B cell (primary cell): ENCODE measurements at regions not wholly inside any gene's neighbourhood (a gene's known extent, or its start where the extent isn't known, plus 50 kb on each side); places are given as distances from the start of the nearest gene placed in this dataset.

Source experiments
- EZH2 ChIP-seq: IDR thresholded peaks from 2 replicates; pipeline ENCODE4 v1.6.1; 2012; ENCODE audit warnings: borderline replicate concordance, low read depth, mild to moderate bottlenecking, moderate library complexity, low read length; ENCODE audit not compliant: insufficient read depth, poor library complexity, severe bottlenecking
- TF ChIP-seq, protein P1 (sequence below): fragments of 200-600 bp; IDR thresholded peaks from one replicate; pipeline ENCODE4 v1.8.0; 2022; ENCODE audit warnings: antibody characterized with exemption, mild to moderate bottlenecking

DNA sequence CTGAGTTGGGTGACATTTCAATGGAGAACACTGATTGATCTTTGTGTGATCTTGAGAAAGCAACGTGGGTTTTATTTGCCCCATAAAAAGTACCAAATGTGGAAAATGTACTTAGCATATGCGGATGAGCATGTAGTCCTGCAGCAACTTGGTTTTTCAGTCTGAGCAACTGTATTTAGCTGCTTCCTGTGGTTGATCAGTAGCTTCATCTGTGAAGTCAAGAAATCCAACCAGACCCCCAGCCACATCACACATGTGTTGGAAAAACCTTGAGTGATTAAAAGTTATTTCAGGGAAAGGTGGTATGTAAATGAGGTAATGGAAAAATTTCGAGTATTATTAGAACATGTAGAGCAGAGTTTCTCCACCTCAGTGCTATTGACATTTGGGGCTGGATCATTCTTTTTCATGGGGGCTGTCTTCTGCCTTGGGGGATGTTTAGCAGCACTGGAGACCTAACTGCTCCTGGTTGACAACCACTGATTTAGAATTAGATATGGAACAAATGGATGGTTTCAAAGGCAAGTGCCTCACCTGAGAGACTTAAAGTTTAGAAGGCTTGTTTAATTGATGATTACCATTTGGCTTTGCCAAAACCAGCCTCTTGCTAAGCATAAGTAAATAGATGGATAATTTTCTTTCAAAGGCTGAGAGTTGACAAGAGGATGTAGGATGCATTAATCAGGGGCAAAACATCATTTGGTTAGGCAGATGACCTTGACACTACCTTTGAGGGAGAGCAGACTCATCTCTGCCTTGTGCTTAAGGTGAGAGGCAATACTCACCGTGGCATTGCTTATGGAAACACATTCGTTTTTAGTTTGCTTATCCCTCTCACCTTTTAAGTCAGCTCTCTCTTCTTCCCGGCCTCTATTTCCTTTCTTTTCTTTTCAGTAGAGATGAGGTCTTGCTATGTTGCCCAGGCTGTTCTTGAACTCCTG, 193.0 kb upstream of the RPS6KA3 start:
- TF ChIP-seq, protein P1, sequence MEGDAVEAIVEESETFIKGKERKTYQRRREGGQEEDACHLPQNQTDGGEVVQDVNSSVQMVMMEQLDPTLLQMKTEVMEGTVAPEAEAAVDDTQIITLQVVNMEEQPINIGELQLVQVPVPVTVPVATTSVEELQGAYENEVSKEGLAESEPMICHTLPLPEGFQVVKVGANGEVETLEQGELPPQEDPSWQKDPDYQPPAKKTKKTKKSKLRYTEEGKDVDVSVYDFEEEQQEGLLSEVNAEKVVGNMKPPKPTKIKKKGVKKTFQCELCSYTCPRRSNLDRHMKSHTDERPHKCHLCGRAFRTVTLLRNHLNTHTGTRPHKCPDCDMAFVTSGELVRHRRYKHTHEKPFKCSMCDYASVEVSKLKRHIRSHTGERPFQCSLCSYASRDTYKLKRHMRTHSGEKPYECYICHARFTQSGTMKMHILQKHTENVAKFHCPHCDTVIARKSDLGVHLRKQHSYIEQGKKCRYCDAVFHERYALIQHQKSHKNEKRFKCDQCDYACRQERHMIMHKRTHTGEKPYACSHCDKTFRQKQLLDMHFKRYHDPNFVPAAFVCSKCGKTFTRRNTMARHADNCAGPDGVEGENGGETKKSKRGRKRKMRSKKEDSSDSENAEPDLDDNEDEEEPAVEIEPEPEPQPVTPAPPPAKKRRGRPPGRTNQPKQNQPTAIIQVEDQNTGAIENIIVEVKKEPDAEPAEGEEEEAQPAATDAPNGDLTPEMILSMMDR = no peak
- no peak for TF ChIP-seq EZH2
